Pons (tissue), 1 donor: ENCODE measurements at regions not wholly inside any gene's neighbourhood (a gene's known extent, or its start where the extent isn't known, plus 50 kb on each side); places are given as distances from the start of the nearest gene placed in this dataset.
"Not testable (repeated sequence)": the region's sequence is repeated elsewhere in the genome, so short reads cannot be mapped to it uniquely, and the experiment has no call there.

ENCODE experiments used
- DNase-seq: peaks from one replicate; pipeline ENCODE4 v3.0.0-alpha.2; 2016; ENCODE audit warnings: low spot score

DNA sequence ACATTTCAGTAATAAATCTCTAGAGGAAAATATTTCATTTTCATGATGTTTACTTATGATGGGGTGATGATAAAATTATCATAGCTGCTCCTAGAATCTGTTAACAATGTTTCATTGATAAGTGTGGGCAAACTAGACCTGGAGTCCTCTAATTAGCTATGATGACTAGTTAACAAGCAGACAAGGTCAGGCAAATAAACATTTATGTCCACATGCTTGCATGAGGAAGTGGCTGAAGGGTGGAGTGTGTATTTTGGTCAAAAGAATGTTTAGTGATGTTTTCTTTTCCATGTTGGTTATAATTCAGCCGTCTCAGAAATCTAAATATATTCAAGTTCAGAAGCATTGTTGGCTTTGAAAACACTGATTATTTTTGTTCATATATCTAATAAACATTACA is 99.9 kb upstream of the FN1 start:
- no peak for DNase-seq

GRCh38 chr2:215535125-215535668 is 99.3 kb upstream of the FN1 start:
- no peak for DNase-seq

GRCh38 chr2:215533716-215534115 is 97.8 kb upstream of the FN1 start:
- not testable (repeated sequence) for DNase-seq

GRCh38 chr2:215532844-215533243 is 97.0 kb upstream of the FN1 start:
- no peak for DNase-seq

DNA sequence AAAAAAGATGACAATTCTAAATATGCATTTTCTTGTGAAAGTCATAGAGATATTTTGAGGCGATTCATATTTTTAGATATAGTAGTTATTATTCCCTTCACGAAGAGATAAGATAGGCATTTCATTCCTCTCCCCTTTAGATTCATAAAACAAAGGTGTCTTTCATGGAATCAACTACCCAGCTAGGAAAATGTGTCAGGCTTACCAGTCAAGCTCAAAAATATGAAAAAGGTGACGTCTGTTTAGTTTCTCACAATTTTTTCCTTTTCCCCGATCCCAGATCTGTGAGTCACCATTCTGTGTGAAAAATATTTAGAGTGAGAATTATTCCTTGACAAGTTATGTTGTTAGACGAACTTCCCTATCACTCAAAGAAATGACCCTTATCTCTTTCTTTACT is 95.4 kb upstream of the FN1 start:
- no peak for DNase-seq

GRCh38 chr2:215530191-215530968 is 94.5 kb upstream of the FN1 start:
- DNase-seq, result no peak

- DNase-seq, result no peak
Observed at GRCh38 chr2:215529271-215529670, 93.4 kb upstream of the FN1 start.

DNA sequence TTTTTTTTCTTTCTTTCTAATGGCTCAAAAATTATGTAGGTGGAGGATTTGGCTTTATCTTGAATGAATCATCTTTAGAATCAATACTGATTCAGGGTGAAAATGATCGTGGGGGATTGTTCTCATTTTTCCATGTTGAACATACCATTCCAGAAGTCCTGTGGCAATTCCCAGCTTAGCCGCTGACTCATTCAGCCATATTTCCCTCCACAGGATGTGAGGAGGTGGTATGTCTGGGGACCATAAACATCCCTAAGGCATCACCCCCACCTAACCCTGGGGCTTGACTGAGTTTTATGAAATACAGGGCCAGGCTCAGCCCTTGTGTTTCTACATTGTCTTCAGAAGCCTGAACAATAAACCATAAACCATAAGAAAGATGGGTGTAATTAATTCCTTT is 92.7 kb upstream of the FN1 start:
- DNase-seq, result no peak

DNA sequence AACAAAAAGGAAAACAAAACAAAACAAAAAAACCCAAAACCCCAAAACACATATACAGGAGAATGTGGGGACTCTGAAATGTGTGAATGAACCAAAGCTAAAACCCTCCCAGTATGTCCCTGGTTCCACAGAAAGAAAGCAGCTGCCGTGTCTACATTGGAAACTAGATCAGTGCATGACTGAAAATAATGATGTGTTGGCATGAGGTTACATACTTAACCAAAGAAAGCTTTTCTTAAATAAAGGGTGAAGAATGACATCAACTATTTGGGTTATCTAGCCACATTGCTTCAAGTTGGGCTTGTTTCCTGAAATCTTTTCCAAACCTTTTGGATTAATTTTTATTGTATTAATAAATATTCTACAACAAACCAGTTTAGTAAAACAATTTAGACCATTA is 91.9 kb upstream of the FN1 start:
- DNase-seq, result no peak

- DNase-seq, result no peak
Observed at GRCh38 chr2:215526341-215526740, 90.5 kb upstream of the FN1 start.

- DNase-seq, result peak; percentile 82
Observed at GRCh38 chr2:215522237-215522636, 86.4 kb upstream of the FN1 start.

DNA sequence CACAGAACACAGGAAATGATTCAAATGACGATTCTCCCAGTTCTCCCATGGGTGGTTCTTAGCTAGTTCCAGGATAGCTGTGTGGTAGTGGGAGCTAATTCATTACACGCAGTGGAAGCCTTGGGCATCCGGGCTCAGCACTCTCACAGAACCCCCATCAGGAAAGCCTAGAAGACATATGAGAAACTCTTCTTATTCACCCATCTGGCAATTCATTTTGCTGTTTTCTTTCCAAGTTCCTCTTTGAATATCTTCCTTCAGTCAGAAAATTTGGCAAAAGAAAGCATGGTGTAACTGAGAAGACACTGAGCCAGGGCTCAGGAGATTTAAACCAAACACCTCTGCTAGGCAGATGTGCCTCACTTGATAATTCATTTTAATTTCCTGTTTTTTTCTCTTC is 85.2 kb upstream of the FN1 start:
- peak; percentile 15 for DNase-seq

GRCh38 chr2:215517391-215517790 is 81.5 kb upstream of the FN1 start:
- no peak for DNase-seq

- DNase-seq, result no peak
Observed at GRCh38 chr2:215514516-215514915, 78.6 kb upstream of the FN1 start.

GRCh38 chr2:215511454-215512346 is 75.8 kb upstream of the FN1 start:
- DNase-seq, result no peak

DNA sequence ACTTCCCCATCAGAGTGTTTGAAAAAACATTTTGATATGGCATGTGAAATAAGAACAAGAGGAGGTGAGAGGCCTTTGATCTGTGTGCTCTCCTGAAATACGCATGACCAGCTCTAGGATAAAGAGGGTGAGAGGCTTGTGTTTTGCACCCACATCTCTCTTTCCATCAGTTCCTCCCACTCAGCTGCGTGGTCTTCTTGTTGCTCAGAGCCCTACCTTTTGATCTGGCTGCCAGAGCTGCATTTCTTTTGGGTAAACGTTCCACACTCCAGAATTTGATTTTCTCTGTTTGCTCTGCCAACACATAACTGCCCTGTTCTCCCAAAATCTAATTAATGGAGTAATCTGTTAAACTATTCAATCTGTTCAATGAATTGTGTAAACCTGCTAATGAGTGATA is 72.0 kb upstream of the FN1 start:
- DNase-seq, result no peak

DNA sequence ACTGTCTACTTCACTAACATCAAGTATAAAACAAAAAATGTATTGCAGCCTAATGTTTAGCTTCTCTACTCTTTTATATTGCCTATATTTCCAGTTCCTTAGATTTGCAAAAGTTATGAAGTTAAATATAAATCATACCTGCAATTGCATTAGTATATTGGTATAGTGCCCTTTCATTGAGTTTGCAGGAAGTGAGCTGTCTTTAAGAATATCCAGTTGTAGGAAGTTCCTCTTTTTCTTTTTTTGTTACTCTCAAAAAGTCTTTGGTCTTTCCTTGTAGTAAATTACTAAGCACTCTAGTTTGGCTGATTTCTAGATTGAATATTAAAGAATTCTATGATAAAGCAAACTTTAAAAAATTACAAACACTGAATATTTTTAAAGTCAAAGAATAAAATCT is 71.3 kb upstream of the FN1 start:
- DNase-seq, result no peak

GRCh38 chr2:215506604-215506990 is 70.7 kb upstream of the FN1 start:
- DNase-seq, result no peak

DNA sequence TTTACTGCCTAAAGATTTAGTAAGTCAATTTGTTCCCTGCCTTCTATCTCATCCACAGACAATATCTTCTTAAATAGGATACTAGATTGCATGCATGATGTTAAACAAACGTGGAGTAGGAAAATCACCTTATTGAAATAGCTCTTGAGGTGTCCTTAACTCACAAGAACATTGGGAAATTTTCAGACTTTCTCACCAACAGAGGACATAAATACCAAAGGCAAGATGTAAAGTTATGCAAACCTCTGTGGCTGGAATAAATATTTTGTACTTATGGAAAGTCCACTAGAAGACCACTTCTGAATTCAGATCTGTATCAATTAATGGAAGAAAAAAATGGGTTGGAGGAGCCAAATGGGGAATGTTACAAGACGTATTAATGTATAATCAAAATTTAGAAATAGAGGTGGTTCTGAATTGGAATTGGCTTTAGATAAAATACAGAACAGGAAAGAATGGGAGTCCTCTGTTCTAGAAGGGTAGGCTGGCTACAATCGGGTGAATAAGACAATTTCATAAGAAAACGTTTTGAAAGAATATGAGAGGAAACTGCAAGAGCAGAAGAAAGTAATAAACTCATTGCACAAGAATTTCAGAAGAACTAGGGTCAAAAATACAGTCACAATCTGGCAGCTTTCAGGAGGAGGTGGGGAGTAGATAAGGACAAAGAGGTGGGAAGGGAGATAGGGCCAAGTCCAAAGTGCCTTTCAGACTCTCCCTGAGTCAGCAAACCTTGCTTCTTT is 69.3 kb upstream of the FN1 start:
- no peak for DNase-seq

DNA sequence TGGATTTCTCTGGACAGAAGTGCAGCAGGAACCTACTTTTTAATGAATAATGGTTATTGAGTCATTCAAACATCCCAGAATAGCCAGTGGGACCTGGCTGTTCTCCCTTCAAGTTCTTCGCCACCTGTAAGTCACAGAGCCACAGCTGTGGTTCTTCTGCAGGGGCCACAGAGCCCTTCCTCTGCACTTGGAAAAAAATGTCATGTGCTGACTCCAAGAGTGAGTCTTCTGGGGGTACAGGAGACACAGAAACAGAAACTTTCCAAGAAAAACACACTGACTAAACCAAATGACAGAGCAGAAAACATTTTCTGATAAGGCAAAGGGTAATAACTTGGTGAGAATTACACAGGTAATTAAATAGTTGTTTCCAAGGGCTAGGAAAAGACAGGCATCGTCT is 68.7 kb upstream of the FN1 start:
- no peak for DNase-seq

- no peak for DNase-seq
Observed at GRCh38 chr2:215503381-215503780, 67.5 kb upstream of the FN1 start.

DNA sequence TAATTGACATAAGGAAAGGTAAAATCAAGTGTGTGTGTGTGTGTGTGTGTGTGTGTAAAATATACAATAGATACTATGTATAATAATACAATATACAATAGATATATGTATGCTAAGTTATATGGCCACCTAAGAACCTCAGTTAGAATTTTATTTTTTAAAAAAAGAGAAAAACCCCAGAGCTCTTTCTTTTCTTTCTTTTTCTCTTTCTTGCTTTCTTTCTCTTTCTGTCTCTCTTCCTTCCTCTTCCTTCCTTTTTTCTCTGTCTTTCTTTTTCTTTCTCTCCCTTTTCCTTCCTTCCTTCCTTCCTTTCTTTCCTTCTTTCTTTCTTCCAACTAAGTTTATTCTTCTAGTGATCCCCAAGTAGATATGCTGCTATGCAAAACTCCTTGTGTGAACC is 64.6 kb upstream of the FN1 start:
- DNase-seq, result no peak
